IMR-90 (cell line): ENCODE measurements at regions not wholly inside any gene's neighbourhood (a gene's known extent, or its start where the extent isn't known, plus 50 kb on each side); places are given as distances from the start of the nearest gene placed in this dataset.

Source experiments
- ATAC-seq: fragments of 200-7000 bp; cut with Tn5 transposase; 2 replicates; pipeline ENCODE4 v1.9.1; 2020; ENCODE audit warnings: low read depth, mild to moderate bottlenecking, moderate library complexity
- BruUV-seq: library from RNA; stranded (reverse); fragments of 400-500 nt; replicated peaks from 2 replicates; lab custom pipeline; 2021; lab: Mats Ljungman, UMichigan
- CTCF ChIA-PET: fragments of 300-600 bp; formaldehyde crosslinking; extraction: SDS; loops from one replicate; lab custom pipeline; 2021; ENCODE audit warnings: antibody characterized with exemption; lab: Yijun Ruan, JAX
- POLR2A ChIA-PET: fragments of 300-600 bp; sonication (Branson Sonifier 250); formaldehyde crosslinking; loops from one replicate; lab custom pipeline; 2022; ENCODE audit warnings: antibody characterized with exemption; ENCODE audit not compliant: unreplicated experiment; lab: Charles Lee
- DNase-seq: peaks from one replicate; pipeline ENCODE4 v3.0.0; 2013
- H2AFZ ChIP-seq: replicated peaks from 2 replicates; pipeline ENCODE3; 2013; ENCODE audit warnings: low read length, mild to moderate bottlenecking; ENCODE audit not compliant: poor library complexity
- H2AK5ac ChIP-seq: 2 replicates; pipeline ENCODE4 v1.6.1; 2013; ENCODE audit warnings: low read depth, low read length, inconsistent platforms
- H2AK9ac ChIP-seq: replicated peaks from 2 replicates; pipeline ENCODE3; 2013; ENCODE audit warnings: mild to moderate bottlenecking, low read depth, low read length, moderate library complexity; ENCODE audit not compliant: poor library complexity
- H2BK120ac ChIP-seq: 2 replicates; pipeline ENCODE4 v1.6.1; 2013; ENCODE audit warnings: low read depth, low read length, inconsistent platforms
- H2BK15ac ChIP-seq: 3 replicates; pipeline ENCODE4 v1.6.1; 2013; ENCODE audit warnings: low read depth, low read length, inconsistent platforms
- H2BK20ac ChIP-seq: 2 replicates; pipeline ENCODE4 v1.6.1; 2013; ENCODE audit warnings: low read depth, mild to moderate bottlenecking, inconsistent platforms, low read length, moderate library complexity
- H2BK5ac ChIP-seq: 2 replicates; pipeline ENCODE4 v1.6.1; 2013; ENCODE audit warnings: mild to moderate bottlenecking, low read depth, low read length, inconsistent platforms; ENCODE audit not compliant: poor library complexity, severe bottlenecking
- H3K14ac ChIP-seq: replicated peaks from 2 replicates; pipeline ENCODE4 v1.6.1; 2013; ENCODE audit warnings: low read depth, low read length, inconsistent platforms
- H3K18ac ChIP-seq: 2 replicates; pipeline ENCODE4 v1.6.1; 2013; ENCODE audit warnings: low read depth, low read length, control low read depth
- H3K23ac ChIP-seq: 2 replicates; pipeline ENCODE4 v1.6.1; 2013; ENCODE audit warnings: low read depth, low read length, inconsistent platforms
- H3K27ac ChIP-seq: 2 replicates; pipeline ENCODE4 v1.5.1; 2013; ENCODE audit warnings: mild to moderate bottlenecking, control low read depth, low read length; ENCODE audit not compliant: insufficient read depth
- H3K27me3 ChIP-seq: 2 replicates; pipeline ENCODE4 v1.6.1; 2013; ENCODE audit warnings: low read length; ENCODE audit not compliant: control insufficient read depth, insufficient read depth
- H3K36me3 ChIP-seq: 2 replicates; pipeline ENCODE4 v1.6.1; 2013; ENCODE audit warnings: low read length, mixed read lengths; ENCODE audit not compliant: control insufficient read depth, insufficient read depth
- H3K4ac ChIP-seq: 2 replicates; pipeline ENCODE4 v1.6.1; 2013; ENCODE audit warnings: low read depth, low read length, inconsistent platforms
- H3K4me1 ChIP-seq: 2 replicates; pipeline ENCODE4 v1.6.1; 2013; ENCODE audit warnings: low read length, mixed read lengths; ENCODE audit not compliant: control insufficient read depth, insufficient read depth
- H3K4me2 ChIP-seq: 2 replicates; pipeline ENCODE4 v1.6.1; 2013; ENCODE audit warnings: low read depth, mild to moderate bottlenecking, control low read depth, low read length, moderate library complexity
- H3K4me3 ChIP-seq: 2 replicates; pipeline ENCODE4 v1.5.1; 2013; ENCODE audit warnings: low read depth, mild to moderate bottlenecking, control low read depth, low read length, moderate library complexity; ENCODE audit not compliant: insufficient read depth
- H3K56ac ChIP-seq: 2 replicates; pipeline ENCODE4 v1.6.1; 2013; ENCODE audit warnings: low read length, inconsistent platforms; ENCODE audit not compliant: insufficient read depth; ENCODE audit errors: extremely low read depth
- H3K79me1 ChIP-seq, 2 experiments: 2 replicates each; pipeline ENCODE4 v1.6.1; 2013; ENCODE audit warnings: low read length in 2 of 2, inconsistent platforms in 1 of 2, low read depth in 1 of 2
- H3K9ac ChIP-seq: 2 replicates; pipeline ENCODE4 v1.6.1; 2013; ENCODE audit warnings: low read depth, low read length, control low read depth
- H3K9me1 ChIP-seq: 2 replicates; pipeline ENCODE4 v1.6.1; 2013; ENCODE audit warnings: low read length, inconsistent platforms; ENCODE audit not compliant: insufficient read depth
- H3K9me3 ChIP-seq: 2 replicates; pipeline ENCODE4 v1.6.1; 2013; ENCODE audit warnings: low read length; ENCODE audit not compliant: control insufficient read depth, insufficient read depth
- H4K20me1 ChIP-seq: 2 replicates; pipeline ENCODE4 v1.6.1; 2013; ENCODE audit warnings: low read length, inconsistent platforms; ENCODE audit not compliant: insufficient read depth
- H4K5ac ChIP-seq: 2 replicates; pipeline ENCODE4 v1.6.1; 2013; ENCODE audit warnings: mild to moderate bottlenecking, low read depth, low read length, control low read depth
- H4K8ac ChIP-seq, 2 experiments: 2 replicates each; pipeline ENCODE4 v1.6.1; 2013; ENCODE audit warnings: low read depth in 2 of 2, low read length in 2 of 2, control low read depth in 1 of 2, inconsistent platforms in 1 of 2
- H4K91ac ChIP-seq: 2 replicates; pipeline ENCODE4 v1.6.1; 2013; ENCODE audit warnings: low read depth, low read length, inconsistent platforms; ENCODE audit not compliant: insufficient read depth
- CTCF ChIP-seq: conservative IDR thresholded peaks from 2 replicates; pipeline ENCODE4 v1.5.1; 2012; ENCODE audit warnings: mild to moderate bottlenecking, low read depth, low read length, improper control_type of control experiment
- FOS ChIP-seq: fragments of 150-350 bp; IDR thresholded peaks from 2 replicates; pipeline ENCODE4 v1.6.1; 2016; ENCODE audit warnings: low read depth, low read length
- NFE2L2 ChIP-seq: fragments of 150-350 bp; IDR thresholded peaks from 2 replicates; pipeline ENCODE4 v1.6.1; 2016; ENCODE audit warnings: low read depth, mild to moderate bottlenecking, low read length
- RAD21 ChIP-seq: IDR thresholded peaks from 2 replicates; pipeline ENCODE4 v1.6.1; 2012; ENCODE audit warnings: low read length, improper control_type of control experiment
- RCOR1 ChIP-seq: IDR thresholded peaks from 2 replicates; pipeline ENCODE4 v1.6.1; 2012; ENCODE audit warnings: mild to moderate bottlenecking, low read length, improper control_type of control experiment; ENCODE audit not compliant: insufficient replicate concordance
- RFX5 ChIP-seq: IDR thresholded peaks from 2 replicates; pipeline ENCODE4 v1.8.0; 2012; ENCODE audit warnings: low read depth, mild to moderate bottlenecking, low read length, moderate library complexity
- SMC3 ChIP-seq: fragments of 150-350 bp; IDR thresholded peaks from 2 replicates; pipeline ENCODE4 v1.6.1; 2016; ENCODE audit warnings: low read depth, mild to moderate bottlenecking, antibody characterized with exemption, low read length, moderate library complexity
- WGBS, 2 experiments: methylation state at CpG; one replicate each; pipeline versions ENCODE4 v1.1.5 to v1.1.7; 2013; ENCODE audit warnings: missing lambda C conversion rate in 2 of 2; ENCODE audit not compliant: insufficient read length in 1 of 2; ENCODE audit errors: extremely low coverage in 2 of 2; 5-methylcytosine and 5-hydroxymethylcytosine counted together
- dilution Hi-C: fragments of 300-500 bp; cut with HindIII; formaldehyde crosslinking; loops from one replicate; pipeline ENCODE4 v1.14.3; 2018; ENCODE audit warnings: low sequenced_read_pairs; ENCODE audit not compliant: unreplicated experiment
- in situ Hi-C: fragments of 300-500 bp; cut with MboI; formaldehyde crosslinking; loops from 3 replicates; pipeline ENCODE4 v1.14.3; 2019; ENCODE audit warnings: low sequenced_read_pairs, inconsistent platforms, mixed read lengths
- intact Hi-C: fragments of 100-400 bp; cut with micrococcal nuclease; formaldehyde crosslinking; loops from 2 replicates; pipeline ENCODE4 v1.10.0; 2022

- ChIA-PET CTCF (no interaction called here), POLR2A (no interaction called here)
- no peak overlapping the region for H2BK120ac ChIP-seq
- peak; percentile 60; the same call in 1 of the 2 replicates for ATAC-seq
- intact Hi-C loops = loop anchor here (1.0 to 5.0 kb wide), 4 partner anchors 942 to 1994 kb away; no protein-coding TSS in a partner anchor
- TF ChIP-seq SMC3 = peak; percentile 61
- TF ChIP-seq RAD21 = peak; percentile 74
- no peak for TF ChIP-seq NFE2L2
- no peak for TF ChIP-seq FOS
- TF ChIP-seq RCOR1 = no peak
- TF ChIP-seq RFX5 = no peak
- TF ChIP-seq CTCF = peak; percentile 63
- no peak overlapping the region for H3K56ac ChIP-seq
- WGBS, 2 experiments = 15% methylated on average over 17 of the region's 40 CpGs; no CpG with 5 or more reads in 1 of the 2 experiments
- H3K9me1 ChIP-seq = no peaks in the 10 kb centered on the region
- H2BK15ac ChIP-seq = no peak overlapping the region
- no peak overlapping the region for H4K5ac ChIP-seq
- no peaks in the 10 kb centered on the region; the same call in 1 of the 2 replicates for H3K27me3 ChIP-seq
- DNase-seq = peak; percentile 30
- no peaks in the 10 kb centered on the region for H3K9me3 ChIP-seq
- no peak overlapping the region for H3K4me2 ChIP-seq
- H2AFZ ChIP-seq = peak overlapping the region; percentile 49
- BruUV-seq = no TSS peak
- H4K91ac ChIP-seq = no peak overlapping the region
- H3K4me1 ChIP-seq = no peaks in the 10 kb centered on the region
- H4K20me1 ChIP-seq = no peaks in the 10 kb centered on the region
- H3K4ac ChIP-seq = no peak overlapping the region
- H3K79me1 ChIP-seq = no peaks in the 10 kb centered on the region
- H3K23ac ChIP-seq = no peak overlapping the region
- no peak overlapping the region for H3K9ac ChIP-seq
- H2BK20ac ChIP-seq = no peak overlapping the region
- H3K18ac ChIP-seq = no peak overlapping the region
- no peak overlapping the region for H3K4me3 ChIP-seq
- H2AK5ac ChIP-seq = no peak overlapping the region
- H2AK9ac ChIP-seq = peak overlapping the region; percentile 47
- in situ Hi-C loops = loop anchor here (25.0 kb wide), 1 partner anchor 1939 kb away; no protein-coding TSS in a partner anchor
- no peaks in the 10 kb centered on the region for H3K36me3 ChIP-seq
- H3K14ac ChIP-seq = no peak overlapping the region
- dilution Hi-C loops = no loop called here
- H3K27ac ChIP-seq = no peak overlapping the region
- H4K8ac ChIP-seq = no peak overlapping the region
- H2BK5ac ChIP-seq = no peak overlapping the region
Measured at GRCh38 chr11:116276051-116277044, 496.4 kb downstream of the BUD13 start.
